Neuronal stem cell (in vitro differentiated cells): ENCODE measurements at regions not wholly inside any gene's neighbourhood (a gene's known extent, or its start where the extent isn't known, plus 50 kb on each side); places are given as distances from the start of the nearest gene placed in this dataset.

ENCODE experiments used
- DNase-seq: peaks from one replicate; pipeline ENCODE4 v3.0.0-alpha.2; 2013; ENCODE audit warnings: low spot score
- H2AFZ ChIP-seq: one replicate; pipeline ENCODE4 v1.6.1; 2013; ENCODE audit warnings: mild to moderate bottlenecking, low read length, inconsistent platforms
- H2AK5ac ChIP-seq: 2 replicates; pipeline ENCODE4 v1.6.1; 2013; ENCODE audit warnings: low read depth, mild to moderate bottlenecking, inconsistent platforms, low read length, moderate library complexity, mixed read lengths
- H2BK120ac ChIP-seq: 2 replicates; pipeline ENCODE4 v1.6.1; 2013; ENCODE audit warnings: low read depth, mild to moderate bottlenecking, inconsistent platforms, low read length, moderate library complexity, mixed read lengths
- H2BK12ac ChIP-seq: one replicate; pipeline ENCODE4 v1.6.1; 2013; ENCODE audit warnings: low read length, inconsistent platforms
- H2BK15ac ChIP-seq: 2 replicates; pipeline ENCODE4 v1.6.1; 2013; ENCODE audit warnings: mild to moderate bottlenecking, low read length, inconsistent platforms, mixed read lengths
- H2BK5ac ChIP-seq: one replicate; pipeline ENCODE4 v1.6.1; 2013; ENCODE audit warnings: inconsistent platforms, mild to moderate bottlenecking, low read length, moderate library complexity
- H3K14ac ChIP-seq: one replicate; pipeline ENCODE4 v1.6.1; 2013; ENCODE audit warnings: low read length, inconsistent platforms
- H3K18ac ChIP-seq: 2 replicates; pipeline ENCODE4 v1.6.1; 2013; ENCODE audit warnings: low read length, inconsistent platforms
- H3K23ac ChIP-seq: 2 replicates; pipeline ENCODE4 v1.6.1; 2013; ENCODE audit warnings: low read depth, mild to moderate bottlenecking, mixed read lengths, low read length, inconsistent platforms; ENCODE audit not compliant: poor library complexity
- H3K27ac ChIP-seq: replicated peaks from 3 replicates; pipeline ENCODE4 v1.5.1; 2013; ENCODE audit warnings: low read length, inconsistent platforms
- H3K27me3 ChIP-seq, 3 experiments: 2 replicates each; pipeline ENCODE4 v1.6.1; 2013; ENCODE audit warnings: low read length in 3 of 3, mild to moderate bottlenecking in 2 of 3, inconsistent platforms in 1 of 3, low read depth in 1 of 3, mixed read lengths in 1 of 3, moderate library complexity in 1 of 3; ENCODE audit not compliant: control insufficient read depth in 3 of 3, insufficient read depth in 3 of 3
- H3K36me3 ChIP-seq, 2 donors: replicated peaks in 1 of 2; 2 replicates each; pipeline ENCODE4 v1.6.1; 2013; ENCODE audit warnings: low read length in 2 of 2; ENCODE audit not compliant: control insufficient read depth in 2 of 2, insufficient read depth in 2 of 2
- H3K4ac ChIP-seq: 2 replicates; pipeline ENCODE4 v1.6.1; 2013; ENCODE audit warnings: inconsistent platforms, mild to moderate bottlenecking, low read length, moderate library complexity
- H3K4me1 ChIP-seq, 2 donors: 1 replicate in 1 of 2; 2 replicates in 1 of 2; pipeline ENCODE4 v1.6.1; 2013; ENCODE audit warnings: low read length in 2 of 2, low read depth in 1 of 2; ENCODE audit not compliant: control insufficient read depth in 2 of 2, insufficient read depth in 1 of 2
- H3K4me2 ChIP-seq: one replicate; pipeline ENCODE4 v1.6.1; 2013; ENCODE audit warnings: mild to moderate bottlenecking, low read length, inconsistent platforms; ENCODE audit not compliant: insufficient read depth, poor library complexity, severe bottlenecking
- H3K4me3 ChIP-seq, 2 donors: 2 replicates each; pipeline ENCODE4 v1.5.1; 2013; ENCODE audit warnings: low read length in 2 of 2, mild to moderate bottlenecking in 2 of 2, inconsistent platforms in 1 of 2, moderate library complexity in 1 of 2
- H3K79me1 ChIP-seq: one replicate; pipeline ENCODE4 v1.6.1; 2013; ENCODE audit warnings: low read depth, mild to moderate bottlenecking, inconsistent platforms, low read length, moderate library complexity
- H3K9ac ChIP-seq: one replicate; pipeline ENCODE4 v1.6.1; 2013; ENCODE audit warnings: mild to moderate bottlenecking, low read depth, low read length, inconsistent platforms; ENCODE audit not compliant: poor library complexity
- H3K9me3 ChIP-seq, 2 donors: replicated peaks in 1 of 2; 2 replicates each; pipeline versions ENCODE3 to v1.6.1; 2013; ENCODE audit warnings: low read length in 2 of 2, mild to moderate bottlenecking in 2 of 2, inconsistent platforms in 1 of 2, low read depth in 1 of 2, mixed read lengths in 1 of 2, moderate library complexity in 1 of 2; ENCODE audit not compliant: control insufficient read depth in 2 of 2, insufficient read depth in 1 of 2
- H4K8ac ChIP-seq: one replicate; pipeline ENCODE4 v1.6.1; 2013; ENCODE audit warnings: low read depth, mild to moderate bottlenecking, inconsistent platforms, low read length, moderate library complexity
- H4K91ac ChIP-seq: one replicate; pipeline ENCODE4 v1.6.1; 2013; ENCODE audit warnings: low read length, low read depth, mild to moderate bottlenecking, inconsistent platforms; ENCODE audit not compliant: poor library complexity
- WGBS, 2 donors: extraction: QIAGEN DNeasy Blood & Tissue Kit; methylation state at CpG; one replicate each; pipeline ENCODE4 v1.1.7; 2013; ENCODE audit warnings: missing lambda C conversion rate in 2 of 2, mixed read lengths in 1 of 2; ENCODE audit not compliant: insufficient read length in 2 of 2, insufficient replicate concordance in 1 of 2; ENCODE audit errors: extremely low coverage in 2 of 2; 5-methylcytosine and 5-hydroxymethylcytosine counted together

GRCh38 chrX:10901290-10901633 lies 209.9 kb upstream of the HCCS start:
- H4K91ac ChIP-seq: no peak overlapping the region
- H3K79me1 ChIP-seq: no peaks in the 10 kb centered on the region
- H2BK5ac ChIP-seq: no peak overlapping the region
- WGBS, 2 donors: no CpG with 5 or more reads among the region's 1 CpG
- no peak overlapping the region for H2BK12ac ChIP-seq
- no peaks in the 10 kb centered on the region for H3K36me3 ChIP-seq
- H3K4ac ChIP-seq: no peak overlapping the region
- H4K8ac ChIP-seq: no peak overlapping the region
- no peak overlapping the region for H2BK120ac ChIP-seq
- no peak overlapping the region for H3K4me2 ChIP-seq
- H2AFZ ChIP-seq: no peak overlapping the region
- no peaks in the 10 kb centered on the region for H3K4me1 ChIP-seq
- H2BK15ac ChIP-seq: no peak overlapping the region
- no peak overlapping the region for H2AK5ac ChIP-seq
- H3K4me3 ChIP-seq: no peak overlapping the region
- H3K23ac ChIP-seq: no peak overlapping the region
- H3K14ac ChIP-seq: no peak overlapping the region
- no peak overlapping the region for H3K18ac ChIP-seq
- H3K27me3 ChIP-seq: no peaks in the 10 kb centered on the region
- DNase-seq: no peak
- no peaks in the 10 kb centered on the region for H3K9me3 ChIP-seq
- H3K27ac ChIP-seq: no peak overlapping the region
- H3K9ac ChIP-seq: no peak overlapping the region

DNA sequence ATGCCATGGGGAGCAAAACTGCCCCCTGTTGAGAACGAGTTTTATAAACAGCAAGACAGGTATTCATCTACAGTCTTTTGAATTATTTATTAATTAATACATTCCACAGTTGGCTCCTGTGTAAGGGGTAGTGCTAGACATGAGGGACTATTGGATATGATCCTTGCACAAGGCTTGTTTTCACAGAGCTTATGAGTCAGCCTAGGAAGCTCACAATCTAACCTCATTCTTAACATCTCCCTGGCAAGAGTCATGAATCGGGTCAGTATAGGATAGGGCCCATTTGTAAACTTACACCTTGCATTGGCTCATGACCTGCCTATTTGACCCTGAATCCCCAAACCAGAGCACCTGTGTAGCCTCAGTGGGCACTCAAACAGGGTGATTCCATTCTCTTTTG lies 209.1 kb upstream of the HCCS start:
- Histone ChIP-seq H3K23ac (no peak overlapping the region), H2BK5ac (no peak overlapping the region), H2BK12ac (no peak overlapping the region), H2BK120ac (no peak overlapping the region), H3K9me3 (peaks cover 0 to 5% of the 10 kb centered on the region in 2 donors), H3K14ac (no peak overlapping the region), H2AFZ (no peak overlapping the region), H3K27me3 (no peaks in the 10 kb centered on the region), H3K4me1 (no peaks in the 10 kb centered on the region), H3K18ac (no peak overlapping the region), H3K79me1 (no peaks in the 10 kb centered on the region), H3K27ac (no peak overlapping the region), H3K4ac (no peak overlapping the region), H3K4me2 (no peak overlapping the region), H4K8ac (no peak overlapping the region), H3K9ac (no peak overlapping the region), H4K91ac (no peak overlapping the region), H3K4me3 (no peak overlapping the region), H2AK5ac (no peak overlapping the region), H3K36me3 (no peaks in the 10 kb centered on the region), H2BK15ac (no peak overlapping the region)
- WGBS, 2 donors: no CpG with 5 or more reads among the region's 2 CpGs
- DNase-seq: no peak

- Histone ChIP-seq H3K27me3 (no peaks in the 10 kb centered on the region), H3K4me2 (no peak overlapping the region), H2BK120ac (no peak overlapping the region), H3K14ac (no peak overlapping the region), H2BK12ac (no peak overlapping the region), H3K36me3 (no peaks in the 10 kb centered on the region), H2AFZ (no peak overlapping the region), H2AK5ac (no peak overlapping the region), H3K27ac (no peak overlapping the region), H2BK15ac (no peak overlapping the region), H3K9me3 (peaks cover 0 to 5% of the 10 kb centered on the region in 2 donors), H3K4me3 (no peak overlapping the region), H3K18ac (no peak overlapping the region), H3K4me1 (no peaks in the 10 kb centered on the region), H4K8ac (no peak overlapping the region), H3K79me1 (no peaks in the 10 kb centered on the region), H3K4ac (no peak overlapping the region), H2BK5ac (no peak overlapping the region), H3K23ac (no peak overlapping the region), H4K91ac (no peak overlapping the region), H3K9ac (no peak overlapping the region)
- DNase-seq: no peak
Observed at GRCh38 chrX:10903523-10903922, 207.6 kb upstream of the HCCS start.

DNA sequence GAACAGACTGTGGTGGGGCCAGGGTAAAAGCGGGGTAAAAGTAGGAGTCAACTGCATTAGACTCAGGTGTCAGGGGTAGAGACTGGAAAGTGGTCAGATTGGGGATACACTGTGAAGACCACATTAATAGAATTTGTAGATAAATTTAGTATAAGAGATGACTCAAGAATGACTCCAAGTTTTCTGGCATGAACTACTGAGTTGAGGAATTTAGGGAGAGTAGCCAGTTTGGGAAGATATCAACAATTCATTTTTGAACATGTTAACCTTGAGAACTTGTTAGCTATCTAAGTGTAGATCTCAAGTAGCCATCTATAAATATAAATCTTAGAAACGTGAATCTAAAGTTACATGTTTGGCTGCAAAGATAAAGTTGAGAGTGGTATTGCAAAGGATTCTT lies 206.9 kb upstream of the HCCS start:
- Histone ChIP-seq H3K4me1 (no peaks in the 10 kb centered on the region), H3K27ac (no peak overlapping the region), H3K14ac (no peak overlapping the region), H3K4ac (no peak overlapping the region), H2BK120ac (no peak overlapping the region), H3K4me3 (no peak overlapping the region), H4K91ac (no peak overlapping the region), H3K4me2 (no peak overlapping the region), H3K23ac (no peak overlapping the region), H4K8ac (no peak overlapping the region), H3K79me1 (no peaks in the 10 kb centered on the region), H3K18ac (no peak overlapping the region), H2AK5ac (no peak overlapping the region), H3K9ac (no peak overlapping the region), H3K27me3 (no peaks in the 10 kb centered on the region), H2BK5ac (no peak overlapping the region), H2BK12ac (no peak overlapping the region), H2BK15ac (no peak overlapping the region), H3K9me3 (peaks cover 0 to 5% of the 10 kb centered on the region in 2 donors), H2AFZ (no peak overlapping the region), H3K36me3 (no peaks in the 10 kb centered on the region)
- no CpG with 5 or more reads among the region's 2 CpGs for WGBS, 2 donors
- DNase-seq: no peak
